ENCODE measurements at regions not wholly inside any gene's neighbourhood (a gene's known extent, or its start where the extent isn't known, plus 50 kb on each side); places are given as distances from the start of the nearest gene placed in this dataset.

DNA sequence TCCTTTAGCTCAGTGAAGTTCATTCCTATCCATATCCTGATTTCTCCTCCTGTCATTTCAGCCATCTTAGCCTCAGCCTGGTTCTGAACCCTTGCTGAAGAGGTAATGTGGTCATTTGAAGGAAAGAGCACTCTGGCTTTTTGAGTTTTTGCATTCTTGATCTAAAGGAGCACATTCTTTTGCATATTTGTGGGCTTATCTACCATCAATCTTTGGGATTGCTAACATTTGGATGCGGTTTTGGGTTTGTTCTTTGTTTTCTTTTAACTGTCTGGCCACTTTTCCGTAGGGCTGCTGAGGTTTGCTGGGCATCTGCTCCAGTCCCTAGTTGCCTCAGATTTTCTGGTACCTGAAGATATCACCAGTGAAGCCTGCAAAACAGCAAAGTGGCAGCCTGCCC lies 238.3 kb downstream of the EPM2A start:
- H3K9me3 ChIP-seq: no peaks in the 10 kb centered on the region
- H3K36me3 ChIP-seq (ENCODE audit: low read depth, missing control alignments): no peaks in the 10 kb centered on the region
- no peak overlapping the region for H3K27ac ChIP-seq
- H3K27me3 ChIP-seq: no peaks in the 10 kb centered on the region
- intact Hi-C loops (cut with DNase I; ENCODE audit: low total_unique reads): no loop called here
- no peaks in the 10 kb centered on the region for H3K4me1 ChIP-seq
- TF ChIP-seq, protein P1, sequence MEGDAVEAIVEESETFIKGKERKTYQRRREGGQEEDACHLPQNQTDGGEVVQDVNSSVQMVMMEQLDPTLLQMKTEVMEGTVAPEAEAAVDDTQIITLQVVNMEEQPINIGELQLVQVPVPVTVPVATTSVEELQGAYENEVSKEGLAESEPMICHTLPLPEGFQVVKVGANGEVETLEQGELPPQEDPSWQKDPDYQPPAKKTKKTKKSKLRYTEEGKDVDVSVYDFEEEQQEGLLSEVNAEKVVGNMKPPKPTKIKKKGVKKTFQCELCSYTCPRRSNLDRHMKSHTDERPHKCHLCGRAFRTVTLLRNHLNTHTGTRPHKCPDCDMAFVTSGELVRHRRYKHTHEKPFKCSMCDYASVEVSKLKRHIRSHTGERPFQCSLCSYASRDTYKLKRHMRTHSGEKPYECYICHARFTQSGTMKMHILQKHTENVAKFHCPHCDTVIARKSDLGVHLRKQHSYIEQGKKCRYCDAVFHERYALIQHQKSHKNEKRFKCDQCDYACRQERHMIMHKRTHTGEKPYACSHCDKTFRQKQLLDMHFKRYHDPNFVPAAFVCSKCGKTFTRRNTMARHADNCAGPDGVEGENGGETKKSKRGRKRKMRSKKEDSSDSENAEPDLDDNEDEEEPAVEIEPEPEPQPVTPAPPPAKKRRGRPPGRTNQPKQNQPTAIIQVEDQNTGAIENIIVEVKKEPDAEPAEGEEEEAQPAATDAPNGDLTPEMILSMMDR (IDR thresholded peaks at IDR 0.05): no peak
- no peak for TF ChIP-seq POLR2A (IDR thresholded peaks at IDR 0.05)
- WGBS, 2 donors: 43 to 81% methylated on average over 2 of the region's 2 CpGs
- DNase-seq: no peak
- no peak overlapping the region for H3K4me3 ChIP-seq

DNA sequence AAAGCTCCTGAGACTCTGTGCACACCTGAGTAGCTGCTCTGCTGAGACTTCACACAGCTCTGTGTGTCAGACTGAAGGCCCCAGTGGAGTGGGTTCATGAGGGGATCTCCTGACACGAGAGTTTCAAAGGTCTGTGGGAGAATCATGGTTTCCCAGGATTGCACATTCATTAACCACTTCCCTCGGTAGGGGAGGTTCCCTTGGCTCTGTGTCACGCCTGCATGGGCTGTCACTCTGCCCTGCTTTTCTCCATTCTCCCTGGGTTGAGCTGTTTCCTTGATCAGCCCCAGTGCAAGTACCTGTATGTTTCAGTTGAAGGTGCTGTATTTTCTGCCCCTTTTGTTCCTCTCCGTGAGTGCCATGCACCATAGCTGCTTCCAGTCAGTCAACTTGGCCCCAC lies 236.9 kb downstream of the EPM2A start:
- 73 to 89% methylated on average over 4 of the region's 4 CpGs for WGBS, 2 donors
- Histone ChIP-seq H3K27me3 (no peaks in the 10 kb centered on the region), H3K36me3 (ENCODE audit: low read depth, missing control alignments) (no peaks in the 10 kb centered on the region), H3K4me3 (no peak overlapping the region), H3K9me3 (no peaks in the 10 kb centered on the region), H3K27ac (no peak overlapping the region), H3K4me1 (no peaks in the 10 kb centered on the region)
- TF ChIP-seq, protein P1 (IDR thresholded peaks at IDR 0.05): no peak
- no peak for TF ChIP-seq POLR2A (IDR thresholded peaks at IDR 0.05)
- intact Hi-C loops (cut with DNase I; ENCODE audit: low total_unique reads): no loop called here
- DNase-seq: no peak

DNA sequence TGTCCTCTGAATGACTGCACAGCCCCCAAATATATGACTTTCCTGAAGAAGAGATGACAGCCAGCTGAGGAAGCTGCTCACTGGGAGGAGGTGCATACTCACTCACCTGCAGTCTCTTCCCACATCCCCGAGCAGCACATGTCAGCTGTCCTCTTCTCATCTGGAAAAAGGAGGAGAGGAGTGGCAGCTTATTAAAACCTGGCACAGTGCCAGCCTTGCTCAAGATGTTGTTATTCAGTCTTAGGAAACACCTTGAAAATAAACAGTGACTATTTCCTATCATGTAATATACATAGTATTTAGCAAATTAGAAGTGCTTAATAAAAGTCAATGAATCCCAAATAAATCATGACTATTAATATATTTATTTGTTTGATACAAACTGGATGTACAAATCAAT lies 232.9 kb downstream of the EPM2A start:
- no peaks in the 10 kb centered on the region for H3K27me3 ChIP-seq
- H3K27ac ChIP-seq: no peak overlapping the region
- TF ChIP-seq POLR2A (IDR thresholded peaks at IDR 0.05): no peak
- TF ChIP-seq, protein P1 (IDR thresholded peaks at IDR 0.05): no peak
- no peaks in the 10 kb centered on the region for H3K9me3 ChIP-seq
- H3K36me3 ChIP-seq (ENCODE audit: low read depth, missing control alignments): no peaks in the 10 kb centered on the region
- no peak for DNase-seq
- no peaks in the 10 kb centered on the region for H3K4me1 ChIP-seq
- 17 to 38% methylated on average over 1 of the region's 1 CpG for whole genome bisulfite sequencing, 2 donors
- H3K4me3 ChIP-seq: no peak overlapping the region
- intact Hi-C loops (cut with DNase I; ENCODE audit: low total_unique reads): no loop called here

DNA sequence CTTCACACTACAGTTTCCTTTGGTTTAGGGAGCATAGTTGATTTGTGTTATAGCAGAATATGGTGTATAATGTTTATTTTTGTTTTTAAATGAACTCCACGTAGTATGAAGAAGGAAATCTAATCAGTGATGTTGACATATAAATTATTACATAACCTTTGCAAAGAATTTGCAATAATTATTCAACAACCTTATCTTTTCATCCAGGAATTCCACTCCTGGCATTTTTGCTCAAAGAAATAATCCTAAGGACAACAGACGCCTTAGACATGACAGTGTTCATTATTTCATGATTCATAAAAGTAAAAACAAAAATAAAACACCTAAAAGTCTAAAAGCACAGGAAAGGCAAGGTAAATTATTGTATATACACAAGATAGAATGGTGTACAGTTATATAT lies 229.2 kb downstream of the EPM2A start:
- Histone ChIP-seq H3K36me3 (ENCODE audit: low read depth, missing control alignments) (no peaks in the 10 kb centered on the region), H3K27ac (no peak overlapping the region), H3K4me3 (no peak overlapping the region), H3K9me3 (no peaks in the 10 kb centered on the region), H3K27me3 (no peaks in the 10 kb centered on the region), H3K4me1 (no peaks in the 10 kb centered on the region)
- intact Hi-C loops (cut with DNase I; ENCODE audit: low total_unique reads): no loop called here
- TF ChIP-seq POLR2A (IDR thresholded peaks at IDR 0.05): no peak
- TF ChIP-seq, protein P1 (IDR thresholded peaks at IDR 0.05): no peak
- WGBS, 2 donors: 44 to 52% methylated on average over 2 of the region's 2 CpGs
- DNase-seq: no peak

DNA sequence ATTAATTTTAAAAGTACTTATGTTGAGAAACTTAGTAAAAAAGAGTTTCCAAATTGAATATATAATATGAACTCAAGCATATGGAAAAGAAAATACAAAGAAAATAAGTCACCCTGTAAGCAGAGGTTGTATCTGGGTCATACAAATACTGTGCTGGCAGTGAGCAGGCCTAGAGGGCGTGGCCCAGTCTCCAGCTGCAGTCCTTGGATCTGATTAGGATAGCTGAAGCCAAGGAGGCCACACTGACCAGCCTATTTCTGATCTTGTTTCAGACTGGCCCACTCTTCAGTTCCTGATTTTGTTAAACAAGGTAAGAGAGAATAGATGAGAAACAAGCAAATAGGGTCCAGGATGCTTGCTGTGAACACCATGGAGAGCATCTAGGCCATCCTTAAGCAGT lies 228.8 kb downstream of the EPM2A start:
- Histone ChIP-seq H3K9me3 (no peaks in the 10 kb centered on the region), H3K27ac (no peak overlapping the region), H3K27me3 (no peaks in the 10 kb centered on the region), H3K36me3 (ENCODE audit: low read depth, missing control alignments) (no peaks in the 10 kb centered on the region), H3K4me1 (no peaks in the 10 kb centered on the region), H3K4me3 (no peak overlapping the region)
- WGBS, 2 donors: 71 to 73% methylated on average over 1 of the region's 1 CpG
- TF ChIP-seq, protein P1 (IDR thresholded peaks at IDR 0.05): no peak
- no peak for TF ChIP-seq POLR2A (IDR thresholded peaks at IDR 0.05)
- DNase-seq: no peak
- intact Hi-C loops (cut with DNase I; ENCODE audit: low total_unique reads): no loop called here
